Left lung (tissue), 4 donors: ENCODE measurements at regions not wholly inside any gene's neighbourhood (a gene's known extent, or its start where the extent isn't known, plus 50 kb on each side); places are given as distances from the start of the nearest gene placed in this dataset.

Experiments
- ATAC-seq: fragments of 200-7000 bp; cut with Tn5 transposase; one replicate; pipeline ENCODE4 v1.9.1; 2020; ENCODE audit warnings: moderate library complexity
- DNase-seq, 4 donors: peaks; one replicate each; pipeline ENCODE4 v3.0.0-alpha.2; 2013 to 2020
- H3K27ac ChIP-seq, 2 donors: fragments of 200-600 bp; sonication (generic) in 1 of 2; one replicate each; pipeline versions ENCODE4 v1.5.0 to v1.8.0; 2020 to 2021
- H3K27me3 ChIP-seq, 2 donors: fragments of 200-600 bp; sonication (generic) in 1 of 2; one replicate each; pipeline versions ENCODE4 v1.5.0 to v1.8.0; 2020 to 2021
- H3K36me3 ChIP-seq, 2 donors: fragments of 200-600 bp; sonication (generic) in 1 of 2; one replicate each; pipeline versions ENCODE4 v1.5.0 to v1.8.0; 2020 to 2021
- H3K4me1 ChIP-seq, 2 donors: fragments of 200-600 bp; one replicate each; pipeline ENCODE4 v1.8.0; 2021
- H3K4me3 ChIP-seq, 2 donors: fragments of 200-600 bp; sonication (generic) in 1 of 2; one replicate each; pipeline versions ENCODE4 v1.5.0 to v1.8.0; 2020 to 2021; ENCODE audit warnings: mild to moderate bottlenecking in 1 of 2
- H3K9me3 ChIP-seq, 2 donors: fragments of 200-600 bp; sonication (generic) in 1 of 2; one replicate each; pipeline versions ENCODE4 v1.5.0 to v1.8.0; 2020 to 2021
- intact Hi-C, 2 donors: fragments of 100-400 bp; cut with DNase I; formaldehyde crosslinking; loops; one replicate each; pipeline versions ENCODE4 v1.11.2 to v1.14.2; 2022
- TF ChIP-seq, protein P1 (sequence below), 2 donors: fragments of 200-600 bp; sonication (generic) in 1 of 2; IDR thresholded peaks; one replicate each; pipeline versions ENCODE4 v1.5.0 to v1.8.0; 2021; ENCODE audit warnings: antibody characterized with exemption in 2 of 2
- donor health status: DM: no; HTN: yes; CAD: no.
- donor health status: DM: no; HTN: no; CAD: no.

DNA sequence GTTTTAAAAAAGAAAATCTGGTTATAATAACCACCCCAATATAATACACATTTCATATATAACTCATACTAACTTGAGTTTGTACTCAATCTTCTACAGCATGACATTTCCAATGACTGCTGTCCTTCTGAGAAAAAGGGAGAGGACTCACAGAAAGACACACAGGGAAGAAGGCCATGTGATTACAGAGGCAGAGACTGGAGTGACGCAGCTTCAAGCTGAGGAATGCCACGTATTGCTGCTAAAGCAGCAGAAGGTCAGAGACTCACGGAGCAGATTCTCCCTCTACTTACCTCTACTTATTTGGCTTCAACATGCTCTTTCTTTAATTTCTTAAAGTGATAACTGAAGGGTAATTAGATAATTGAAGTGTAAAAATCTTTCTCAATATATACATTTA is 753.5 kb upstream of the PKDCC start:
- DNase-seq (no peak), ATAC-seq (no peak)
- no peak overlapping the region for H3K4me3 ChIP-seq
- no peak overlapping the region for H3K27ac ChIP-seq
- H3K27me3 ChIP-seq = no peaks in the 10 kb centered on the region
- no peaks in the 10 kb centered on the region for H3K4me1 ChIP-seq
- TF ChIP-seq, protein P1, sequence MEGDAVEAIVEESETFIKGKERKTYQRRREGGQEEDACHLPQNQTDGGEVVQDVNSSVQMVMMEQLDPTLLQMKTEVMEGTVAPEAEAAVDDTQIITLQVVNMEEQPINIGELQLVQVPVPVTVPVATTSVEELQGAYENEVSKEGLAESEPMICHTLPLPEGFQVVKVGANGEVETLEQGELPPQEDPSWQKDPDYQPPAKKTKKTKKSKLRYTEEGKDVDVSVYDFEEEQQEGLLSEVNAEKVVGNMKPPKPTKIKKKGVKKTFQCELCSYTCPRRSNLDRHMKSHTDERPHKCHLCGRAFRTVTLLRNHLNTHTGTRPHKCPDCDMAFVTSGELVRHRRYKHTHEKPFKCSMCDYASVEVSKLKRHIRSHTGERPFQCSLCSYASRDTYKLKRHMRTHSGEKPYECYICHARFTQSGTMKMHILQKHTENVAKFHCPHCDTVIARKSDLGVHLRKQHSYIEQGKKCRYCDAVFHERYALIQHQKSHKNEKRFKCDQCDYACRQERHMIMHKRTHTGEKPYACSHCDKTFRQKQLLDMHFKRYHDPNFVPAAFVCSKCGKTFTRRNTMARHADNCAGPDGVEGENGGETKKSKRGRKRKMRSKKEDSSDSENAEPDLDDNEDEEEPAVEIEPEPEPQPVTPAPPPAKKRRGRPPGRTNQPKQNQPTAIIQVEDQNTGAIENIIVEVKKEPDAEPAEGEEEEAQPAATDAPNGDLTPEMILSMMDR (IDR thresholded peaks at IDR 0.05) = no peak
- no peaks in the 10 kb centered on the region for H3K36me3 ChIP-seq
- intact Hi-C loops = no loop called here
- H3K9me3 ChIP-seq = peaks cover 0 to 9% of the 10 kb centered on the region in 2 donors

DNA sequence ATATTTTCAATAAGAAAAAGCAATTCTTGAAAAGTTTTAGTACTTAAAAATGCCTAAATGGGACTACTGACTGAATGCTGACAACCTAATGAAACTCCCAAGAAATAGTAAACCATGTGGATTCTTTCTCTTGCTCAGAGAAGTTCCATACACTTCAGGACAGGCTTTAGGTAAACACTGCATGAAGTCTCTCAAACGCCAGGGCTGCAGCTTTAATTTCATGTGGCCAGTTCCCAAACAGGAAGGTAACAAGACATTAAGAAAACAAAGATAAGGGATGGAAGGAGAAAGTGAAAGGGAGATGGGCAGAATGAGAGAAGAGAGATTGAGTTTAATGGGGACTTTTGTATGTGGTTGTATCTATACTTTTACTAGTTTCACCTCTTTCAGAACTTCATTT is 734.7 kb upstream of the PKDCC start:
- H3K36me3 ChIP-seq = no peaks in the 10 kb centered on the region
- TF ChIP-seq, protein P1 (IDR thresholded peaks at IDR 0.05) = no peak
- no peak overlapping the region for H3K4me3 ChIP-seq
- no peaks in the 10 kb centered on the region for H3K27me3 ChIP-seq
- H3K27ac ChIP-seq = no peak overlapping the region
- DNase-seq (no peak), ATAC-seq (no peak)
- intact Hi-C loops = no loop called here
- H3K9me3 ChIP-seq = no peaks in the 10 kb centered on the region
- no peaks in the 10 kb centered on the region for H3K4me1 ChIP-seq

DNA sequence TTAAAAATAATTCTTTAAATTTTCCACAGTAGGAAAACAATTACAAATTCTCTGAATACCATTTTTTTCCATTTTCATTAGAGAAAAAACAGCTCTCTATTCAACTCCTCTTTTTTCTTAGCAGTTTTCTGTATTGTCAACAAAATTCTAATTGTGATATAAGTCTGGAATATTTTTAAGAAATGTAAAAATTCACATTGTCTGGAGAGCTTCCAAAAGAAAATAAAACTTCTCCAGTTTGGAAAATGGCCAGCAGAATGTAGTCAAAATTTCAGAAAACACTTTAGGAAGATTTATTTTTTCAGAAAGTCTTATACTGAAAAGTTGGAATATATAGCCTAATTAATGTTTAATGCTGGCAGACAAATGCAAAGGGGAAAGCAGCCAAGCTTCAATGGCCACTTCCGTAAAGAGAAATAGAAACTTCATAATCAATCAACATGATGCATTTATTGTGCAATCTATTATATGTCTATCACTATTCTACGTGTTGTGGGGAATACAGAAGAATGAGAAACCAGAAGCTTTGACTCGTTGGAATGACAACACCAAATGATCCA is 733.2 kb upstream of the PKDCC start:
- Histone ChIP-seq H3K4me3 (no peak overlapping the region), H3K9me3 (no peaks in the 10 kb centered on the region), H3K4me1 (no peaks in the 10 kb centered on the region), H3K36me3 (no peaks in the 10 kb centered on the region), H3K27ac (no peak overlapping the region), H3K27me3 (no peaks in the 10 kb centered on the region)
- TF ChIP-seq, protein P1 (IDR thresholded peaks at IDR 0.05) = no peak
- ATAC-seq (no peak), DNase-seq (no peak)
- intact Hi-C loops = no loop called here

DNA sequence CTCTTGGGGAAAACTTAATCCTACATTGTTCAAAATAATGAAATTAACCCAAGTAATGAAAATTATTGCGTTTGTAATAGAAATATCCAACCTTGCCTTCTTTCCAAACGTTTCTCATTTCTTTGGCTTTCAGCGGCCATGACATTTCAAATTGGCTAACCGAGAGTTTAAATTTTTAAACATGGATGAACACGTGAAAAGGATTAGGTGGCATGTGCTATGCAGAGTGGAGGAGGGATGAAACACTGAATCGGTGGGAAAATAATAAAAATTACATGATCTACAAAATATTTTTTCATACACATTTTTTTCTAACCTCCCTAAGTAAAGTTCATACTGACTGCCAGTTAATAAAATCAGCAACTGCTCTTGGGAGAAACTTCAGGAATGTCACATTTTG is 728.4 kb upstream of the PKDCC start:
- DNase-seq (no peak), ATAC-seq (no peak)
- no peaks in the 10 kb centered on the region for H3K4me1 ChIP-seq
- H3K4me3 ChIP-seq = no peak overlapping the region
- H3K9me3 ChIP-seq = no peaks in the 10 kb centered on the region
- no peaks in the 10 kb centered on the region for H3K36me3 ChIP-seq
- no peak overlapping the region for H3K27ac ChIP-seq
- TF ChIP-seq, protein P1 (IDR thresholded peaks at IDR 0.05) = no peak
- no peaks in the 10 kb centered on the region for H3K27me3 ChIP-seq
- intact Hi-C loops = no loop called here

DNA sequence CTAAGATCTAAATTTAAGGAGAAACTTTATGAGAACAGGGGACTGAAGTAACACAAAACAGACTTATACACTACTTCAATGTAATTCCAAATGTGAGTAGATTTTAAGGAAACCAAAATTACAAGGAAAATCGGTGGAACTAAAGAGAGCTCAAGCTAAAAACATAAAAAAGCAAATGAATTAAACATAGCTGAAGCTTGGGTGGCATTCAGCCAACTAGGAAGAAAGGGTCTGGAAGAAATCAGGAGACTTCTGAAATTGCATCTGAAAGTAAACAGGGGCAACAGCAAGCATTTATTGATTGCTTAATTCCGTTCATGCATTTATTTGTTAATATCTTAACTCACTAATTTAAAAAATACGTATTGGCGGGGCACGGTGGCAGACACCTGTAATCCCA is 727.3 kb upstream of the PKDCC start:
- Histone ChIP-seq H3K4me1 (no peaks in the 10 kb centered on the region), H3K27ac (no peak overlapping the region), H3K4me3 (no peak overlapping the region), H3K9me3 (no peaks in the 10 kb centered on the region), H3K36me3 (no peaks in the 10 kb centered on the region), H3K27me3 (no peaks in the 10 kb centered on the region)
- TF ChIP-seq, protein P1 (IDR thresholded peaks at IDR 0.05) = no peak
- peak in 1 of 4 donors; percentile 28 for DNase-seq
- intact Hi-C loops = no loop called here
- no peak for ATAC-seq
